HG02852 (cell line): ENCODE measurements at regions not wholly inside any gene's neighbourhood (a gene's known extent, or its start where the extent isn't known, plus 50 kb on each side); places are given as distances from the start of the nearest gene placed in this dataset.

ENCODE experiments used
- ATAC-seq: cut with Tn5 transposase; IDR thresholded peaks from one replicate; pipeline ENCODE4 v1.9.1; 2021; ENCODE audit warnings: mild to moderate bottlenecking, moderate library complexity; ENCODE audit not compliant: unreplicated experiment

DNA sequence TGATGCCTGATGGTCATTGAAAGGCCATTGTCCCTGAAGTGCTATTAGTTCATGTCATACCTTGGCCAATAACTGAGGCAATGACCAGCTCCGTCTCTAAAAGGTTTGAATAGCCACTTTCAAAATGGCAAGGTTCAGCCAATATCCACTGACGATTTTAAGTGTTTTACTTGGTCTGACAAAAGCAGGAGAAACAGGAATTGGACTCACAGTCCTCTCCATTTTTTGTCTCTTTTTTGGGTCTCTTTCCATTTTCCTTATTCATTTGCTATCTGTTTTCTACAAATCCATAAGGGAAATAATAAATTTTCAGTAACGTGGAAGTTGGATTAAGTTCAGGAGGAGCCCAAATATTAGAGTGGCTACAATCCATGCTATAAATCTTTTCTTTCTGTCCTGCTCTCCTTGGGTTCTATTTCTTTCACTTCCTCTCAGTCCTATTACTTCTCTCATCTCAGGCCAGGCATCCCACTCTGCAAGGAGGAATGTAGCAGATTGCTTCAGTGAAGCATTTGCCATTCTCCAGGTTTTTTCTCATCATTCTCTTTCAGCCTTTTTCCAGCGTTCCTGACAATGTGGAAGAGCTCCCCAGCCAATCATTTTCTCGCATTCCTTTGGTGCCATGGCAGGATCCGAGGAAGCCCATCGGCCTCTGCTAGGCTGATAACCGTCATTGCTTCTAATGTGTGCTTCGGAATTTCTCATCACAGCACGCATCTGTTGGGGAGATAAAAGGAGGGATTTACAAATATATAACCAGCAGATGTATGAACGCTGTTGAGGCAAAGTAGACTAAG lies 414.5 kb downstream of the ADGRL2 start:
- ATAC-seq: no peak

GRCh38 chr1:82214606-82215005 lies 413.9 kb downstream of the ADGRL2 start:
- ATAC-seq: no peak

- ATAC-seq: no peak
Observed at GRCh38 chr1:82197606-82198005, 396.9 kb downstream of the ADGRL2 start.

DNA sequence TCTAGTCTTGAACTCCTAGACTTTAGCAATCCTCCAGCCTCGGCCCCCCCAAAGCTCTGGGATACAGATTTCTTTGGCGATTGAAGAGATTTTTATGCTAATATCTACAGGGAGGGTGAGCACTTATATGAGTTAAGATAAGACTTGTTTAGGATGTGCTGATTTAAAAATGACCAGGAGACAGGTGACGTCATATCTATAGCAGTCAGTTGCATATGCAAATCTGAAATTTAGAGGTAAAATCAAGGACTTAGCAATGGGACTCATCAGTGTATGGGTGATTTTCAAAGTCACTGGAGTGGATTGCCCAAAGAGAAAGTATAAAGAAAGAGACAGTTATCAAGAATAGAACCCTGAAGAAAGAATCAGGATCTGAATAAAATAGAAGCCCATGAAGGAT lies 394.5 kb downstream of the ADGRL2 start:
- no peak for ATAC-seq

DNA sequence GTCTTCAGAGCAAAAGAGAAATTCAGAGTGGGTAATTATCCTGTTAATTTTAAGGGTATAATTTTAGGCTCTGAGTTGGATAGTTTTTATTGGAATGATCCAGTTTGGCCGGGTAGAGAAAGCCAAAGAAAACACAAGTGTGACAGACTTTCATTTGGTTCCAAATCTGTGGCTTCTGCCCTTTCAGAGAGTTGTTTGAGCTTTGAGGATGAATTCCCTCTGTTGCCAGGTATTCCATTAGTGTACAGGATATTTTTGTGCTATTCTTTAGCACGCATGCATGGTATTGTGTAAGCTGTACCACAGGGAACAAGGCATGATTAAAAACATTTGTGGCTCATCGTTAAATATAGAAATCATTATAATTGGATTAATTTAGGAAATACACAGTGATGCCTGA lies 384.4 kb downstream of the ADGRL2 start:
- ATAC-seq: no peak

GRCh38 chr1:82181846-82182245 lies 381.1 kb downstream of the ADGRL2 start:
- ATAC-seq: no peak

DNA sequence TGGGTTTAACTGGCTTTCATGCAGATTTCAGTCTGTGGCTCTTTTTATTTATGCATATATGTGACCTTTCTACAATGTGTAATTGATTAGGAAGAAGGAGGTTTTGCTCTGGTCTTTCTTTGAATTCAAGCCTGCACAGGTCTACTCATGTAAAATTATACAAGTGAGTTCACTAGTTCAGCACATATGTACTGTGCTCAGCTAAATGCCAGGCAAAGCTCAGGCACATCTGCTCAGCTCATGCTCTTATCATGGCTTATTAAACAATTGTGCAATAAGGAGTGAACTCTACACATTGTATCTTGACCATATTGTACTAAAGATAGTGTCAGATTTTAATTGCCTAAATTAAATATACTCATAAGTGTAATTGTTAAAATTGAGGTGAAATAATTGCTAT lies 378.4 kb downstream of the ADGRL2 start:
- no peak for ATAC-seq

DNA sequence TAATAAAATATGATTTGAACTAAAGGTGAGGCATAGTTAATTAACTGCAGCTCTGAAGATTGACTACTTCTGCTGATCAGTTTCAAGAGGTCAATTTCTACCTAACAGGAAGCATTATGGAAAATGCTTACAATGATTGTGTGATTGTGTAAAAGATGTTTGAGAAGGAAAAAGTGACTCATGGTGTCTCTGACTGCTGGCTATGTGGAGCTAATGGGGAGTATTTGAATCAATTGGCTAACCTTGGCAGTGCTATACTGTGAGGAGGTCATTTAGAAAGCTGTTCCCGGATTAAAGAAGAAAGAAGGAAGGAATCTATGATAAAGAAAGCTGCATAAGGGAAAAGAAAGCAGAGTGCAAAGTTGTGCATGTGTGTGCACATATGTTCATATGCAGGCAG lies 376.5 kb downstream of the ADGRL2 start:
- ATAC-seq: no peak

GRCh38 chr1:82171955-82172354 lies 371.2 kb downstream of the ADGRL2 start:
- no peak for ATAC-seq

- ATAC-seq: no peak
Observed at GRCh38 chr1:82168482-82168881, 367.7 kb downstream of the ADGRL2 start.

DNA sequence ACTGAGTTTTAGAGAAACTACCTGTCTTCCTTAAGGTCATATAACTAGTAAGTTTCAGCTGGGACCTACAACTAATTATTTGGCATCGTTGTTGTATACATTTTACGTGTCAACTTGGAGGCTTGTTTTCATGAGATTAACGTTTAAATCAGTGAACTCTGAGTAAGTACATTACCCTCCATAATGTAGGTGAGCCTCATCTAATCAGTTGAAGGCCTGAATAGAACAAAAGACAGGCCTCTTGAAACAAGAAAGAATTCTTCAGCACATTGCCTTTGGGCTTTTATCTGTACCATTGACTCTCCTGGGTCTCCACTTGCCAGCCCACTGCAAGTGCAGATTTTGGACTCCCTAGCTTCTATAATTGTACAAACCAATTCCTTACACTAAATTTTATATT lies 364.6 kb downstream of the ADGRL2 start:
- no peak for ATAC-seq

DNA sequence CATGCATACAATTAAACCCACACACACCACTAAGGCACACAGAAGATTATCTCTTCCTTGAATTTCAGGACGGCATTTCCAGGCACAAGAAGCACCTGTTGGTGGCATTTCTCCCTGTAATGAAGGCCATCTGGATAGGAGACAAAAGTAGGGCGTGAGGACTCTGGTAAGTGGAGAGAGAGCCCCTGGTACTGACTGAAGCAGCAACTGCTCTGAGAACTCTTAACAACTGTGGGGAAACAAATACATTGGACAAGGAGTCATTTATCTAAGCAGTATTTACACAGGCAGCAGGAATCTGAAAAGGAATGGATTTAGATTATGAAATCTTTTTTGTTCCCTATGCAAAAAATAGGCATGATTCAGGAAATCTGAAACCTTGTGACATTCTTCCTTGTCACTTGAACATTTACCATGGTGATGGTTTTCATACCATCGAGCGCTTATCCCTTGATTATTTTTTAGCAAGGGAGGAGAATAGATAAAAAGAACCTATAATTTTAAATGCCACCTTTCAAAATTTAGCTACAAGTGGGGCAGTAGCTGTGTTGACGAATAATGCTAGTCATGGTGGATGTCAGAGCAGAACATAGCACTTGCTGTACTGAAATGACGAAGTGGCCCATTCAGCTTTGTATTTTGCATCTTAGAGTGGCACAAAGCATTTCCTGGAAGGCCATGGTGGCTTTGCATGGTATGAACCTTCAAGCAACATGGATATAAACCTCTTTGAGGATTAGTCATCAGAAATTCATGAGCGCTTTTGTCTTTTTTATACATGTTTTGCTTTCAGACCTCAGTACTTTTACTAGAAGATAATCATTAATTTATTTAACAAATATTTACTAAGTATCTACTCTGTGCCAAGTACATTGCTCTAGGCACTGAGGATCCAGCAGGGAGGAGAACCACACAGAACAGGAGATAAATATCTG lies 362.0 kb downstream of the ADGRL2 start:
- no peak for ATAC-seq

DNA sequence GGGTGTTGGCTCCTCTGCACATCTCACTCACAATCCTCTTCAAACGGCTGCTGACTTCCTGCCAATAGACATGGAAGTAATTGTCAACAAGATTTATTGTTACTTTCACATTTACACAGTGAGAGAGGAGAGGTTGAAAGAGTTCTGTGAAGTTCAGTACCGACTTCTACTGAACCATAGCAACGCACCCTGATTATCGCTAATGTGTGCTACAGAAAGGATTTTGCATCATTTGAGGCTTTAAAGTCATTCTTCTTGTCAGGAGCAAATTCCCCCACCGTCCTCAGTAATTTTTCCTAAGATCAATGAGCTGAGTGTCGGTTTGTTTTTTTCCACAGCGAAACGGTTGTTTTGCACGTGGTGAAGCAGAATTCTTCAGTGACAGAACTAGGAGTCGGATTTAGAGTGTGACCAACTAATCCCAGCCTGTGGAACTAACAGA lies 361.0 kb downstream of the ADGRL2 start:
- ATAC-seq: peak; percentile 51

GRCh38 chr1:82160903-82161302 lies 360.2 kb downstream of the ADGRL2 start:
- no peak for ATAC-seq

- ATAC-seq: no peak
Observed at GRCh38 chr1:82160036-82160435, 359.3 kb downstream of the ADGRL2 start.

GRCh38 chr1:82158981-82159380 lies 358.2 kb downstream of the ADGRL2 start:
- no peak for ATAC-seq

DNA sequence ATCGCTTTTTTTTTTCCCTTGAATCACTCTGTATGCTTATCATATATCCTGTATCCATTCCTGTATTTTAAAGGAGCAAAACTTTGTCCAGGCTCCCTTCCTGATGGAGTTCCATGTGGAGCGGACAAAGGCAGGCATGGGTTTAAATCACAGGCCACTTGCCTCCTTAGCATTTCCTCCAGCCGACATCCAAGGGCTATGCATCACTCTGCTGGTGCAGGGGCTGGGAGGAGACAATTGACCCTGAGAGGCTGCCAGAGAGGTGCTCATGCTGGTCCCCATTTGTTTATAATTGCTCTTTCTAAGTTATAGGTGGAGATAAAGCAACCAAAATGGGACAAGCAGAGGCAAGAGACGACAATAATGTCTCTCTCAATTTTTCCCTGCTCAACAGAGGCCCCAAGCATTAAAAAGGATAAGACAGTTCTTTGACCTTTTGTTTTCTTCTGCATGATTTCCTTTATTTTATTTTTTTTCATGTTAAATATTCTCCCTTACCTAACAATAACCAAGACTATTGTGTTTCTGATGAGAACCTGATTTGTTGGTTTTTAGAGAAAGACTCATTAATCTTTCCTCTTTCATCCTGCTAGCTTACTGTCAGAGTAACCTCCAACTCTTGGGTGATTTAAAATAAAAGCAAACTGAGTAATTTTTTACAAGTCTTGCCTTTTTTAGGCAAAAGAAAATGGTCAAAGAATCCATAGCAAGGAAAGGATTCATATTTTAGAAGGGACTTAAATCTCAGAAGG lies 353.7 kb downstream of the ADGRL2 start:
- no peak for ATAC-seq

- ATAC-seq: no peak
Observed at GRCh38 chr1:82153752-82154151, 353.0 kb downstream of the ADGRL2 start.

DNA sequence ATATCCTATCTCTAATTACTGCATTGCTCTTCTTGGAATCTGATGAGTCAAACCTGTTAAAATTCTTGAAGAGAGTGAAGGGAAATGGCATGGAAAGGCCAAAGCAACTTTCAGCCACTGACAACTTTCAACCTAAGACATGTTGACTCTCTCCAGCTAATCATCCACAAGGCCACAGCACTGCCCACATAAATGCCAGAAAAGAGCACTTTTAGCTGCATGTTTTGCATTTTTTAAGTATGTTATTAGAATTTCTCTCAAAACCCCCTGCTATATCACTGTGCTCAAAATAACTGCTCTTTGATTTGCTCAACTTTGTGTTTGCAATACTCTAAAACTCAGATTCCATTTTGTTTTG lies 352.5 kb downstream of the ADGRL2 start:
- ATAC-seq: no peak

- ATAC-seq: no peak
Observed at GRCh38 chr1:82152356-82153271, 351.9 kb downstream of the ADGRL2 start.
